Endothelial cell of umbilical vein (primary cell): ENCODE measurements at regions not wholly inside any gene's neighbourhood (a gene's known extent, or its start where the extent isn't known, plus 50 kb on each side); places are given as distances from the start of the nearest gene placed in this dataset.

ENCODE experiments used
- EZH2 ChIP-seq: IDR thresholded peaks from 2 replicates; pipeline ENCODE4 v1.6.1; 2012; ENCODE audit warnings: borderline replicate concordance, low read depth, mild to moderate bottlenecking, moderate library complexity, low read length, inconsistent platforms; ENCODE audit not compliant: severe bottlenecking
- FOS ChIP-seq: IDR thresholded peaks from 2 replicates; pipeline ENCODE4 v1.6.1; 2011; ENCODE audit warnings: mild to moderate bottlenecking, low read length, moderate library complexity, borderline replicate concordance; ENCODE audit not compliant: insufficient read depth
- POLR2AphosphoS5 ChIP-seq: IDR thresholded peaks from 2 replicates; pipeline ENCODE4 v1.6.1; 2012; ENCODE audit warnings: low read depth, mild to moderate bottlenecking, control low read depth, low read length, moderate library complexity; ENCODE audit not compliant: insufficient read depth
- TF ChIP-seq, protein P1 (sequence below), 2 donors: IDR thresholded peaks; 1 replicate in 1 of 2; 2 replicates in 1 of 2; pipeline ENCODE4 v1.5.1; 2011; ENCODE audit warnings: low read length in 2 of 2, mild to moderate bottlenecking in 2 of 2, moderate library complexity in 2 of 2, control low read depth in 1 of 2, inconsistent platforms in 1 of 2, low read depth in 1 of 2; ENCODE audit not compliant: insufficient read depth in 1 of 2; ENCODE audit errors: extremely low read depth in 1 of 2

DNA sequence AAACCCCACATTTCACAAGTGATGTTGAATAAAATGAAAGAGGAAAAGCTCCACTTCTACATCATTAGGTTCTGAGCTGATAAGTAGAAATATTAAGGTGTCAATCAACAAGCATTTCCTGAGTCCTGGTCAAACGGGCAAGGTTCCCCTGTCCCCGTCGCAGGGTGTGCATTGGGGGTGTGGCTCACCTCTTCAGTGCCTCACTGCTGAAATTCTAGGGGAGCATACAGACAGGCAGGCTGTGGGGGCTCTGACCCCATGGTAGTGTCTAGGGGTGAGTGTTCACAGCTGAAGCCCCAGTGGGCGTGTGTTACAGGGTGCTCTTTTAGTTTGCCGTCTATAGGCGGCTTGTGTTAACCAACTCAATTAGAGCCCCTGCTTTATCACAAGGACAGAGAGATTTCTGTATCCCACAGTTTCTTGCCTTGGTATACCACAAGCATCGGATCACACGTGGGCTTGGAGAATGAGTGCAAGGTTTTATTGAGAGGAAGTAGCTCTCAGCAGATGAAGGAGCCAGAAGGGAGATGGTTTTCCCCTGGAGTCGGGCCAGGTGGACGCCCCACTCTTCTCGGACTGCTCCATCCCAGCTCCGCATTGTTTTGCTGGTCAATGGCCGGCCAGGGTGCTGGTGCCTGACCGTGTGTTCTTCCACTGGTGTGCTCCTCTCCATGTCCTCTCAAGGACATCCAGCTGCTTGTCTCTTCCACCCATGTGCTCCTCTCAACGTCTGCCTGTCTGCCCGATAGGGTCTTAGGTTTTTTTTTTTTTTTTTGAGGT is 238.2 kb upstream of the NLRP1 start:
- TF ChIP-seq, protein P1, sequence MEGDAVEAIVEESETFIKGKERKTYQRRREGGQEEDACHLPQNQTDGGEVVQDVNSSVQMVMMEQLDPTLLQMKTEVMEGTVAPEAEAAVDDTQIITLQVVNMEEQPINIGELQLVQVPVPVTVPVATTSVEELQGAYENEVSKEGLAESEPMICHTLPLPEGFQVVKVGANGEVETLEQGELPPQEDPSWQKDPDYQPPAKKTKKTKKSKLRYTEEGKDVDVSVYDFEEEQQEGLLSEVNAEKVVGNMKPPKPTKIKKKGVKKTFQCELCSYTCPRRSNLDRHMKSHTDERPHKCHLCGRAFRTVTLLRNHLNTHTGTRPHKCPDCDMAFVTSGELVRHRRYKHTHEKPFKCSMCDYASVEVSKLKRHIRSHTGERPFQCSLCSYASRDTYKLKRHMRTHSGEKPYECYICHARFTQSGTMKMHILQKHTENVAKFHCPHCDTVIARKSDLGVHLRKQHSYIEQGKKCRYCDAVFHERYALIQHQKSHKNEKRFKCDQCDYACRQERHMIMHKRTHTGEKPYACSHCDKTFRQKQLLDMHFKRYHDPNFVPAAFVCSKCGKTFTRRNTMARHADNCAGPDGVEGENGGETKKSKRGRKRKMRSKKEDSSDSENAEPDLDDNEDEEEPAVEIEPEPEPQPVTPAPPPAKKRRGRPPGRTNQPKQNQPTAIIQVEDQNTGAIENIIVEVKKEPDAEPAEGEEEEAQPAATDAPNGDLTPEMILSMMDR (IDR thresholded peaks at IDR 0.05; ENCODE audit: extremely low read depth in 1 of 2, insufficient read depth in 1 of 2, low read depth in 1 of 2, low read length in 2 of 2), result no peak
- TF ChIP-seq FOS (no peak), POLR2AphosphoS5 (no peak), EZH2 (no peak)
